ENCODE measurements at regions not wholly inside any gene's neighbourhood (a gene's known extent, or its start where the extent isn't known, plus 50 kb on each side); places are given as distances from the start of the nearest gene placed in this dataset.

GRCh38 chr11:39294648-39295047 is 2164.8 kb downstream of the LRRC4C start:
- Mint-ChIP-seq H3K4me1 (no peaks in the 10 kb centered on the region), H3K27me3 (ENCODE audit: low read depth, poor library complexity) (no peaks in the 10 kb centered on the region), H3K36me3 (ENCODE audit: low read depth) (no peaks in the 10 kb centered on the region), H3K9me3 (peaks cover 30% of the 10 kb centered on the region), H3K27ac (no peak overlapping the region), H3K4me3 (no peak overlapping the region)
- DNase-seq = no peak
- TF ChIP-seq CTCF (IDR thresholded peaks at IDR 0.05) = no peak

- no peak for TF ChIP-seq CTCF (IDR thresholded peaks at IDR 0.05)
- Mint-ChIP-seq H3K4me1 (no peaks in the 10 kb centered on the region), H3K36me3 (ENCODE audit: low read depth) (peaks cover 7% of the 10 kb centered on the region), H3K27ac (no peak overlapping the region), H3K9me3 (peaks cover 27% of the 10 kb centered on the region), H3K27me3 (ENCODE audit: low read depth, poor library complexity) (no peaks in the 10 kb centered on the region), H3K4me3 (no peak overlapping the region)
- no peak for DNase-seq
Observed at GRCh38 chr11:39288011-39288410, 2171.4 kb downstream of the LRRC4C start.

- TF ChIP-seq CTCF (IDR thresholded peaks at IDR 0.05) = no peak
- H3K27ac Mint-ChIP-seq = no peak overlapping the region
- no peak for DNase-seq
- no peaks in the 10 kb centered on the region for H3K36me3 Mint-ChIP-seq (ENCODE audit: low read depth)
- H3K4me1 Mint-ChIP-seq = no peaks in the 10 kb centered on the region
- peaks cover 4% of the 10 kb centered on the region for H3K9me3 Mint-ChIP-seq
- H3K27me3 Mint-ChIP-seq (ENCODE audit: low read depth, poor library complexity) = no peaks in the 10 kb centered on the region
- H3K4me3 Mint-ChIP-seq = no peak overlapping the region
Observed at GRCh38 chr11:39268176-39268690, 2191.2 kb downstream of the LRRC4C start.

GRCh38 chr11:39255648-39256047 is 2203.8 kb downstream of the LRRC4C start:
- Mint-ChIP-seq H3K27me3 (ENCODE audit: low read depth, poor library complexity) (no peaks in the 10 kb centered on the region), H3K4me3 (no peak overlapping the region), H3K9me3 (peaks cover 29% of the 10 kb centered on the region), H3K4me1 (no peaks in the 10 kb centered on the region), H3K36me3 (ENCODE audit: low read depth) (peaks cover 4% of the 10 kb centered on the region), H3K27ac (no peak overlapping the region)
- no peak for DNase-seq
- TF ChIP-seq CTCF (IDR thresholded peaks at IDR 0.05) = no peak

GRCh38 chr11:39249566-39250365 is 2209.7 kb downstream of the LRRC4C start:
- TF ChIP-seq CTCF (IDR thresholded peaks at IDR 0.05) = no peak
- Mint-ChIP-seq H3K27me3 (ENCODE audit: low read depth, poor library complexity) (no peaks in the 10 kb centered on the region), H3K4me3 (no peak overlapping the region), H3K27ac (no peak overlapping the region), H3K36me3 (ENCODE audit: low read depth) (no peaks in the 10 kb centered on the region), H3K4me1 (no peaks in the 10 kb centered on the region), H3K9me3 (peaks cover 4% of the 10 kb centered on the region)
- DNase-seq = no peak
